Fibroblast of lung (primary cell): ENCODE measurements at regions not wholly inside any gene's neighbourhood (a gene's known extent, or its start where the extent isn't known, plus 50 kb on each side); places are given as distances from the start of the nearest gene placed in this dataset.

ENCODE experiments used
- DNase-seq, 2 donors: peaks; one replicate each; pipeline versions ENCODE4 v3.0.0 to v3.0.0-alpha.2; 2010; ENCODE audit warnings: low read depth in 2 of 2
- H2AFZ ChIP-seq: 2 replicates; pipeline ENCODE4 v1.5.1; 2012; ENCODE audit warnings: low read length, control low read depth, inconsistent platforms
- H3K27ac ChIP-seq: 2 replicates; pipeline ENCODE4 v1.5.1; 2011; ENCODE audit warnings: low read length, control low read depth; ENCODE audit not compliant: insufficient read depth
- H3K27me3 ChIP-seq: 2 replicates; pipeline ENCODE4 v1.5.1; 2011; ENCODE audit warnings: mild to moderate bottlenecking, low read length; ENCODE audit not compliant: control insufficient read depth, insufficient read depth
- H3K36me3 ChIP-seq: 2 replicates; pipeline ENCODE4 v1.5.1; 2011; ENCODE audit warnings: low read length; ENCODE audit not compliant: control insufficient read depth, insufficient read depth
- H3K4me1 ChIP-seq: 2 replicates; pipeline ENCODE4 v1.5.1; 2011; ENCODE audit warnings: low read length; ENCODE audit not compliant: control insufficient read depth, insufficient read depth; ENCODE audit errors: extremely low read depth
- H3K4me2 ChIP-seq: 2 replicates; pipeline ENCODE4 v1.5.1; 2011; ENCODE audit warnings: low read length, control low read depth; ENCODE audit not compliant: insufficient read depth; ENCODE audit errors: extremely low read depth
- H3K4me3 ChIP-seq, 4 experiments: fragments of 200-600 bp in 1 of 4; sonication (generic) in 1 of 4; replicated peaks in 1 of 4; 2 replicates each; pipeline ENCODE4 v1.5.1; 2011 to 2016; ENCODE audit warnings: low read length in 4 of 4, low read depth in 3 of 4, mild to moderate bottlenecking in 3 of 4, control low read depth in 2 of 4, inconsistent platforms in 1 of 4, mixed read lengths in 1 of 4; ENCODE audit not compliant: insufficient read depth in 1 of 4; ENCODE audit errors: control extremely low read depth in 1 of 4
- H3K79me2 ChIP-seq: 2 replicates; pipeline ENCODE4 v1.5.1; 2012; ENCODE audit warnings: mild to moderate bottlenecking, low read length, inconsistent platforms; ENCODE audit not compliant: control insufficient read depth, insufficient read depth
- H3K9ac ChIP-seq: 2 replicates; pipeline ENCODE4 v1.5.1; 2011; ENCODE audit warnings: mild to moderate bottlenecking, low read length, control low read depth; ENCODE audit not compliant: insufficient read depth
- H3K9me3 ChIP-seq: 2 replicates; pipeline ENCODE4 v1.5.1; 2012; ENCODE audit warnings: low read depth, low read length; ENCODE audit not compliant: control insufficient read depth, insufficient read depth
- H4K20me1 ChIP-seq: 2 replicates; pipeline ENCODE4 v1.5.1; 2011; ENCODE audit warnings: low read length; ENCODE audit not compliant: control insufficient read depth, insufficient read depth; ENCODE audit errors: extremely low read depth
- EZH2 ChIP-seq: IDR thresholded peaks from 2 replicates; pipeline ENCODE4 v1.5.1; 2012; ENCODE audit warnings: low read length, control low read depth, mild to moderate bottlenecking; ENCODE audit errors: missing control alignments
- TF ChIP-seq, protein P1 (sequence below), 2 donors: IDR thresholded peaks in 1 of 2; conservative IDR thresholded peaks in 1 of 2; 1 replicate in 1 of 2; 2 replicates in 1 of 2; pipeline ENCODE4 v1.5.1; 2011 to 2012; ENCODE audit warnings: low read length in 2 of 2, control low read depth in 1 of 2, inconsistent platforms in 1 of 2, low read depth in 1 of 2, mild to moderate bottlenecking in 1 of 2

DNA sequence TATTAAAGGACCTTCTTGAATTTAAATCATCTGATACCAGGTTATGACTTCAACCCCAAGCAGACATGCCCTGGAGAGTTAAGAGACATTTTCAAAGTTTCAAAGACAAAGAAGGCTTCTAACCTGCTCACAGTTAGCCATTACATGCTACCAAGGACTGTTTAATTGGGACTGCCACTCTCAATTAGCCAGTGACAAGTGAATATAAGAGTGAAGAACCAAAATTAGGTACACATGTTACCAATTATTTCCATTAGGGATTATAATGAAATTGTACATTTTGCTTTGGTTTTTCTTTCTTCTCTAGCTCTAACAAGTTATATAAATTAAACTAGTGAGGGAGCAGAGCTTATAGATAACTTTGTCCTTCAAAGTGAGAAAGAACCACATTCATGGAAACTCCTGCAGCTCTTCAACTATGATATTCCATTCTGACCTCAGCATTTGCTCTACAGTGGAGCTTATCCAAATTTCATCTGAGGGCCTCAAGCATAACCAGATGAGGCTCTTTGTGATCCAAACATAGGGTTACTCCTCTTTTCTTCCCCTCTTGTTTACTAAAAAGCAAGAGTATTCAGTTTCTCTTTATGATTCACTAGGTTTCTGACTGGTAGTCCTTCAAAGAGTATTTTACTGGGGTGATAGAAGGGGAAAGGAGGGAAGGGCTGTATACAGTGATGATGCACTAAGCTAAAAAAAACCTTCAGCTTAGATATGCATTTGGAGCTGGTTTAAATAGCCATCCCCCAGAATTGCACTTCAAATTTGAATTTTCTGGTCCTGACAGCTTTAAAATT is 91.3 kb downstream of the DUSP6 start:
- Histone ChIP-seq H3K79me2 (no peaks in the 10 kb centered on the region), H2AFZ (no peak overlapping the region), H3K36me3 (no peaks in the 10 kb centered on the region), H3K4me1 (no peaks in the 10 kb centered on the region), H3K4me2 (no peak overlapping the region), H3K9ac (no peak overlapping the region), H4K20me1 (no peaks in the 10 kb centered on the region), H3K4me3 (no peak overlapping the region), H3K27ac (no peak overlapping the region), H3K27me3 (no peaks in the 10 kb centered on the region), H3K9me3 (no peaks in the 10 kb centered on the region)
- TF ChIP-seq EZH2 = no peak
- TF ChIP-seq, protein P1, sequence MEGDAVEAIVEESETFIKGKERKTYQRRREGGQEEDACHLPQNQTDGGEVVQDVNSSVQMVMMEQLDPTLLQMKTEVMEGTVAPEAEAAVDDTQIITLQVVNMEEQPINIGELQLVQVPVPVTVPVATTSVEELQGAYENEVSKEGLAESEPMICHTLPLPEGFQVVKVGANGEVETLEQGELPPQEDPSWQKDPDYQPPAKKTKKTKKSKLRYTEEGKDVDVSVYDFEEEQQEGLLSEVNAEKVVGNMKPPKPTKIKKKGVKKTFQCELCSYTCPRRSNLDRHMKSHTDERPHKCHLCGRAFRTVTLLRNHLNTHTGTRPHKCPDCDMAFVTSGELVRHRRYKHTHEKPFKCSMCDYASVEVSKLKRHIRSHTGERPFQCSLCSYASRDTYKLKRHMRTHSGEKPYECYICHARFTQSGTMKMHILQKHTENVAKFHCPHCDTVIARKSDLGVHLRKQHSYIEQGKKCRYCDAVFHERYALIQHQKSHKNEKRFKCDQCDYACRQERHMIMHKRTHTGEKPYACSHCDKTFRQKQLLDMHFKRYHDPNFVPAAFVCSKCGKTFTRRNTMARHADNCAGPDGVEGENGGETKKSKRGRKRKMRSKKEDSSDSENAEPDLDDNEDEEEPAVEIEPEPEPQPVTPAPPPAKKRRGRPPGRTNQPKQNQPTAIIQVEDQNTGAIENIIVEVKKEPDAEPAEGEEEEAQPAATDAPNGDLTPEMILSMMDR (conservative IDR thresholded peaks at IDR 0.05 in 1 of 2, IDR thresholded peaks at IDR 0.05 in 1 of 2; ENCODE audit: low read depth in 1 of 2, low read length in 2 of 2) = no peak
- DNase-seq = no peak

DNA sequence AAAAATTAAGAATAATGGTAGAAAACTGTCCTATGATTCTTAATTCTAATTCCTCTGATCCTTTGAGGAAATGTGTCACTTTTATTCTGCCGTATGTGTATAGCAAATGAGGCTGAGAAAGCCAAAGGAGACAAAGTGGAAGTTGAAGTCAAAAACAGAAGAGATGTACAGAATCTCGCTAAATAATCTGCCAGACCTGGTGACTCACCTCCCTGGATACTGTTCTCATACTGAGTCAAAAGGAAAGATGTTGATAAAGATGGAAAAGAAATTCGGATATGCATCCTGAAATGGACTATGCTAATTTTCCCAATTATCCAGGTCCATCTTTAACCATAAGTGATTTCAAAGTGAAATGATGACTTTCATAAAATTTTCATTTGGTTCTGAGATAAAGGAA is 92.5 kb downstream of the DUSP6 start:
- no peak overlapping the region for H3K9ac ChIP-seq
- H3K27ac ChIP-seq = no peak overlapping the region
- no peaks in the 10 kb centered on the region for H3K36me3 ChIP-seq
- DNase-seq = peak in 1 of 2 donors; percentile 27
- no peaks in the 10 kb centered on the region for H4K20me1 ChIP-seq
- no peak overlapping the region for H2AFZ ChIP-seq
- H3K4me1 ChIP-seq = no peaks in the 10 kb centered on the region
- TF ChIP-seq, protein P1 (conservative IDR thresholded peaks at IDR 0.05 in 1 of 2, IDR thresholded peaks at IDR 0.05 in 1 of 2; ENCODE audit: low read depth in 1 of 2, low read length in 2 of 2) = no peak
- no peak for TF ChIP-seq EZH2
- H3K79me2 ChIP-seq = no peaks in the 10 kb centered on the region
- H3K4me3 ChIP-seq = no peak overlapping the region
- no peaks in the 10 kb centered on the region for H3K27me3 ChIP-seq
- no peaks in the 10 kb centered on the region for H3K9me3 ChIP-seq
- H3K4me2 ChIP-seq = no peak overlapping the region

DNA sequence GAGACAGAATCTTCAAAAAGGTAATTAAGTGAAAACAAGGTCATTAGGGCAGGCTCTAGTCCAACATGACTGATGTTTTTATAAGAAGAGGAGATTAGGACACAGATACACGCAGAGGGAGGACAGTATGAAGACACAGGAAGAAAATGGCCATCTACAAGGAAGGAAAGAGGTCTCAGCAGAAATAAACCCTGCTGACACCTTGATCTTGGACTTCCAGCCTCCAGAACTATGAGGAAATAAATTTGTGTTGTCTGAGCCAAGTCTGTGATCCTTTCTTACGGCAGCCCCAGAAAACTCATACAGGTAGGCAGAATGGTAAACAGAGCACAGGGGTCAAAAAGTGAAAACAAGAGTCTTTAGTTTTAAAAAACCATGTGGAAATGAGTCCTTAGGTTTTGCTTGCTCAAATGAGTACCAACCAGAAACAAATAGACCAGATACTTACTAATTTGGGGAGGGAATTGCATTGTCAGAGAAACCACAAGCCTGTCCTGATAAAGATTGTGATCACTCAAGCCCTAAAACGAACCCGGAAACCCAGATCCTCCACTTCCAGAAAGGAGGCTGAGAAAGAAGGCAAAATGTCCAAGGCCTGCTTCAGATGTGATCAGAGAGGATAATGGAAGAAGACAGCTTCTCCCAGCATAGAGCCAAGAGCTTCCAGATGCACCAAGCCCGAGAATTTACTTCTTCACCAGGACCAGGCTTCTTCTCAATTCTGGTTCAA is 93.9 kb downstream of the DUSP6 start:
- H3K36me3 ChIP-seq = no peaks in the 10 kb centered on the region
- H3K9me3 ChIP-seq = no peaks in the 10 kb centered on the region
- H3K27me3 ChIP-seq = no peaks in the 10 kb centered on the region
- no peaks in the 10 kb centered on the region for H4K20me1 ChIP-seq
- no peak overlapping the region for H3K27ac ChIP-seq
- TF ChIP-seq EZH2 = no peak
- TF ChIP-seq, protein P1 (conservative IDR thresholded peaks at IDR 0.05 in 1 of 2, IDR thresholded peaks at IDR 0.05 in 1 of 2; ENCODE audit: low read depth in 1 of 2, low read length in 2 of 2) = no peak
- H3K4me1 ChIP-seq = no peaks in the 10 kb centered on the region
- no peak overlapping the region for H2AFZ ChIP-seq
- H3K9ac ChIP-seq = no peak overlapping the region
- no peak for DNase-seq
- H3K4me2 ChIP-seq = no peak overlapping the region
- H3K4me3 ChIP-seq = no peak overlapping the region
- H3K79me2 ChIP-seq = no peaks in the 10 kb centered on the region
